ENCODE measurements at regions not wholly inside any gene's neighbourhood (a gene's known extent, or its start where the extent isn't known, plus 50 kb on each side); places are given as distances from the start of the nearest gene placed in this dataset.

DNA sequence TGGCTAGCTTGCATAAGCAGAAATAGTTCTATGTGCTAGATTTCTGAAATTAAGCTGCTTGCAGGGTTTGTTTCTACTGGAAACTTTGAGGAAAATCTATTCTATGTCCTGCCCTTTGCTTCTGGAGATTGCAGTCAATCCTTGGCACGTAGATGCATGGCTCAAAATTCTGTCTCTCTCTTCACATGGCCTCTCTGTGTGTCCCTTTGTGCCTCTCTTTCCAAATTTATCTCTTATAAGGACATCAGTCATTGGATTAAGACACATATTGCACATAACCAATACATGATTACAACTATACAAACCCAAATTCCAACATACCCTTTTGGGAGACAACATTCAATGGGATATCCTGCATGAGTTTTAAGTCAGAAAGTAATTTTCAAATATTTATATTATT lies 744.3 kb upstream of the CTNND2 start:
- WGBS: 74% methylated on average over 1 of the region's 1 CpG
- no peaks in the 10 kb centered on the region for H3K4me1 ChIP-seq
- no peak overlapping the region for H3K4me3 ChIP-seq
- intact Hi-C loops (cut with DNase I): no loop called here
- no peak for DNase-seq (ENCODE audit: extremely low spot score)
- H3K9me3 ChIP-seq: no peaks in the 10 kb centered on the region
- H3K27ac ChIP-seq (replicated peaks in 1 of 4): no peak overlapping the region
- H3K27me3 ChIP-seq: no peaks in the 10 kb centered on the region
- TF ChIP-seq POLR2A (IDR thresholded peaks at IDR 0.05; ENCODE audit: low read depth): no peak
- TF ChIP-seq, protein P1, sequence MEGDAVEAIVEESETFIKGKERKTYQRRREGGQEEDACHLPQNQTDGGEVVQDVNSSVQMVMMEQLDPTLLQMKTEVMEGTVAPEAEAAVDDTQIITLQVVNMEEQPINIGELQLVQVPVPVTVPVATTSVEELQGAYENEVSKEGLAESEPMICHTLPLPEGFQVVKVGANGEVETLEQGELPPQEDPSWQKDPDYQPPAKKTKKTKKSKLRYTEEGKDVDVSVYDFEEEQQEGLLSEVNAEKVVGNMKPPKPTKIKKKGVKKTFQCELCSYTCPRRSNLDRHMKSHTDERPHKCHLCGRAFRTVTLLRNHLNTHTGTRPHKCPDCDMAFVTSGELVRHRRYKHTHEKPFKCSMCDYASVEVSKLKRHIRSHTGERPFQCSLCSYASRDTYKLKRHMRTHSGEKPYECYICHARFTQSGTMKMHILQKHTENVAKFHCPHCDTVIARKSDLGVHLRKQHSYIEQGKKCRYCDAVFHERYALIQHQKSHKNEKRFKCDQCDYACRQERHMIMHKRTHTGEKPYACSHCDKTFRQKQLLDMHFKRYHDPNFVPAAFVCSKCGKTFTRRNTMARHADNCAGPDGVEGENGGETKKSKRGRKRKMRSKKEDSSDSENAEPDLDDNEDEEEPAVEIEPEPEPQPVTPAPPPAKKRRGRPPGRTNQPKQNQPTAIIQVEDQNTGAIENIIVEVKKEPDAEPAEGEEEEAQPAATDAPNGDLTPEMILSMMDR (IDR thresholded peaks at IDR 0.05): no peak
- no peak for TF ChIP-seq EP300 (IDR thresholded peaks at IDR 0.05)
- TF ChIP-seq POLR2AphosphoS5 (IDR thresholded peaks at IDR 0.05): no peak
- H3K36me3 ChIP-seq: no peaks in the 10 kb centered on the region

DNA sequence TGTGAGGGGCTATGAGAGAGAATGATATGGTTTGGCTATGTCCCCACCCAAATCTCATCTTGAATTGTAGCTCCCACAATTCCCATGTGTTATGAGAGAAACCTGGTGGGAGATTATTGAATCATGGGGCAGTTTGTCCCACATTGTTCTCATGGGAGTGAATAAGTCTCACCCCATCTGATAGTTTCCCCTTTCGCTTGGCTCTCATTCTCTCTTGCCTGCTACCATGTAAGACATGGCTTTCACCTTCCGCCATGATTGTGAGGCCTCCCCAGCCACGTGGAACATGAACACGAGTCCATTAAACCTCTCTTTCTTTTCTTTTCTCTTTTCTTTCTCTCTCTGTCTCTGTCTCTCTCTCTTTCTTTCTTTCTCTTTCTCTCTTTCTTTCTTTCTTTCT lies 743.4 kb upstream of the CTNND2 start:
- no peaks in the 10 kb centered on the region for H3K9me3 ChIP-seq
- no peak overlapping the region for H3K27ac ChIP-seq (replicated peaks in 1 of 4)
- 62% methylated on average over 4 of the region's 4 CpGs for WGBS
- TF ChIP-seq, protein P1 (IDR thresholded peaks at IDR 0.05): no peak
- TF ChIP-seq POLR2AphosphoS5 (IDR thresholded peaks at IDR 0.05): no peak
- no peak for TF ChIP-seq EP300 (IDR thresholded peaks at IDR 0.05)
- no peak for TF ChIP-seq POLR2A (IDR thresholded peaks at IDR 0.05; ENCODE audit: low read depth)
- no peaks in the 10 kb centered on the region for H3K36me3 ChIP-seq
- DNase-seq (ENCODE audit: extremely low spot score): no peak
- no peaks in the 10 kb centered on the region for H3K27me3 ChIP-seq
- no peak overlapping the region for H3K4me3 ChIP-seq
- intact Hi-C loops (cut with DNase I): no loop called here
- H3K4me1 ChIP-seq: no peaks in the 10 kb centered on the region

DNA sequence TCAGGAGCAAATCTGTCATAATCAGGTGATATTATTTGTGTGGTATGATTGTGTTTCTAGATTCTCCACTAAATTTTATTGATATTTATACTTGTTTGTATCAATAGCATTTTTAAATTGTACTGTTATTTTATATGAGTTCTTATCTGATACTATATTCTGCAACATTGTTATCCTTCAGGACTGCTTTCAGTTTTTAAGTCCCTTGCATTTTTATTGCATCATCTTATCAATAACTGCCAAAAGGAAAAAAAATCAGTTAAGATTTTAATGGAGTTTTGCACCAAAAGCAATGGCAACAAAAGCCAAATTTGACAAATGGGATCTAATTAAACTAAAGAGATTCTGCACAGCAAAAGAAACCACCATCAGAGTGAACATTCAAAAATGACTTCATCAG lies 741.3 kb upstream of the CTNND2 start:
- Histone ChIP-seq H3K27me3 (no peaks in the 10 kb centered on the region), H3K4me3 (no peak overlapping the region), H3K4me1 (no peaks in the 10 kb centered on the region), H3K36me3 (no peaks in the 10 kb centered on the region), H3K9me3 (no peaks in the 10 kb centered on the region), H3K27ac (replicated peaks in 1 of 4) (no peak overlapping the region)
- intact Hi-C loops (cut with DNase I): no loop called here
- DNase-seq (ENCODE audit: extremely low spot score): no peak
- TF ChIP-seq EP300 (IDR thresholded peaks at IDR 0.05) (no peak), POLR2AphosphoS5 (IDR thresholded peaks at IDR 0.05) (no peak), POLR2A (IDR thresholded peaks at IDR 0.05; ENCODE audit: low read depth) (no peak)
- TF ChIP-seq, protein P1 (IDR thresholded peaks at IDR 0.05): no peak

DNA sequence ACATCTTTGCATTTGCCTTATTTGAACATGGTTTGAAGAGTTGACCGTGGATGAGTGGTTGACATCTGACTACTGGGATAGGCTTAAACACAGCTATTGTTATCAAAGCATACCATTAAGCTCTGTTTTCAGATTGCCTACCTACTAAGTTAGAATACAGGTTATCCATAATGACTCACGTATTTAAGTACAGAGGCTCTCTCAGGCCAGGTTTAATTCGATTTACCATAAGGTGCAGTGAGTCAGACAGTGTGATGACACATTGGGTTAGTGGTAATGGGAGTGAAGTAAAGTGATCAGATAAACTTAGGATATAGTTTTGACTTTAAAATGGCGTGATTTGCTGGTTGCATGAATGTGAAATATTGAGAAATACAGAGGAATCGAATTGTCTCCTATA lies 732.0 kb upstream of the CTNND2 start:
- H3K27ac ChIP-seq (replicated peaks in 1 of 4): no peak overlapping the region
- WGBS: 77% methylated on average over 5 of the region's 5 CpGs
- no peak for DNase-seq (ENCODE audit: extremely low spot score)
- no peaks in the 10 kb centered on the region for H3K9me3 ChIP-seq
- no peak overlapping the region for H3K4me3 ChIP-seq
- no peak for TF ChIP-seq EP300 (IDR thresholded peaks at IDR 0.05)
- TF ChIP-seq POLR2A (IDR thresholded peaks at IDR 0.05; ENCODE audit: low read depth): no peak
- TF ChIP-seq, protein P1 (IDR thresholded peaks at IDR 0.05): no peak
- no peak for TF ChIP-seq POLR2AphosphoS5 (IDR thresholded peaks at IDR 0.05)
- H3K27me3 ChIP-seq: no peaks in the 10 kb centered on the region
- intact Hi-C loops (cut with DNase I): no loop called here
- H3K4me1 ChIP-seq: no peaks in the 10 kb centered on the region
- H3K36me3 ChIP-seq: no peaks in the 10 kb centered on the region

DNA sequence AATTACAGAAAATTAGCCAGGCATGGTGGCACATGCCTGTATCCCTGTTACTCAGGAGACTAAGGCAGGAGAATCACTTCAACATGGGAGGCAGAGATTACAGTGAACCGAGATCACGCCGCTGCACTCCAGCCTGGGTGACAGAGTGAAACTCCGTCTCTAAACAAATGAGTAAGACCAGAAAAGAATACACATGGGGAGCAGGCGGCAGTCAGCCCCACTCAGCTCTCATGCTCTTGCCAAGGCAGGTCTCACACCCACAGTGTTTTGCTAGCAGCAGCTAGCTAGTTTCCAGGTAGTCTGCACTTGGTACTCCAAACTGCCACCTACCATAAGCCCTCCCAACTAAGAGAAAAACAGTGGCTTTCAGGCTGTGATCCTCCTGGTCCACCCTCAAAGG lies 722.3 kb upstream of the CTNND2 start:
- Histone ChIP-seq H3K27ac (replicated peaks in 1 of 4) (no peak overlapping the region), H3K4me3 (no peak overlapping the region), H3K4me1 (no peaks in the 10 kb centered on the region), H3K36me3 (no peaks in the 10 kb centered on the region), H3K27me3 (no peaks in the 10 kb centered on the region), H3K9me3 (peaks cover 0 to 9% (median 0%) of the 10 kb centered on the region in 4 donors)
- no peak for TF ChIP-seq POLR2A (IDR thresholded peaks at IDR 0.05; ENCODE audit: low read depth)
- no peak for TF ChIP-seq EP300 (IDR thresholded peaks at IDR 0.05)
- 94% methylated on average over 5 of the region's 5 CpGs for WGBS
- intact Hi-C loops (cut with DNase I): no loop called here
- DNase-seq (ENCODE audit: extremely low spot score): no peak

Data from esophagus muscularis mucosa (tissue), 4 donors.